ENCODE measurements at regions not wholly inside any gene's neighbourhood (a gene's known extent, or its start where the extent isn't known, plus 50 kb on each side); places are given as distances from the start of the nearest gene placed in this dataset.

- H3K4me3 ChIP-seq (ENCODE audit: low read length), result no peak overlapping the region
- H3K4me2 ChIP-seq (ENCODE audit: low read length), result no peak overlapping the region
- no TSS peak for BruUV-seq (replicated peaks)
- 0 out of 2 replicates have a peak, but pooled peaks cover 7% of the 10 kb centered on the region for H3K9me3 ChIP-seq (ENCODE audit: low read length)
- no peaks in the 10 kb centered on the region for H4K20me1 ChIP-seq (ENCODE audit: low read length)
- H3K36me3 ChIP-seq (ENCODE audit: low read depth, low read length), result no peaks in the 10 kb centered on the region
- TF ChIP-seq EZH2 (IDR thresholded peaks at IDR 0.05; ENCODE audit: low read length, unreplicated experiment) (no peak), EZH2phosphoT487 (IDR thresholded peaks at IDR 0.05; ENCODE audit: borderline replicate concordance, low read length) (no peak)
- TF ChIP-seq, protein P1, sequence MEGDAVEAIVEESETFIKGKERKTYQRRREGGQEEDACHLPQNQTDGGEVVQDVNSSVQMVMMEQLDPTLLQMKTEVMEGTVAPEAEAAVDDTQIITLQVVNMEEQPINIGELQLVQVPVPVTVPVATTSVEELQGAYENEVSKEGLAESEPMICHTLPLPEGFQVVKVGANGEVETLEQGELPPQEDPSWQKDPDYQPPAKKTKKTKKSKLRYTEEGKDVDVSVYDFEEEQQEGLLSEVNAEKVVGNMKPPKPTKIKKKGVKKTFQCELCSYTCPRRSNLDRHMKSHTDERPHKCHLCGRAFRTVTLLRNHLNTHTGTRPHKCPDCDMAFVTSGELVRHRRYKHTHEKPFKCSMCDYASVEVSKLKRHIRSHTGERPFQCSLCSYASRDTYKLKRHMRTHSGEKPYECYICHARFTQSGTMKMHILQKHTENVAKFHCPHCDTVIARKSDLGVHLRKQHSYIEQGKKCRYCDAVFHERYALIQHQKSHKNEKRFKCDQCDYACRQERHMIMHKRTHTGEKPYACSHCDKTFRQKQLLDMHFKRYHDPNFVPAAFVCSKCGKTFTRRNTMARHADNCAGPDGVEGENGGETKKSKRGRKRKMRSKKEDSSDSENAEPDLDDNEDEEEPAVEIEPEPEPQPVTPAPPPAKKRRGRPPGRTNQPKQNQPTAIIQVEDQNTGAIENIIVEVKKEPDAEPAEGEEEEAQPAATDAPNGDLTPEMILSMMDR (conservative IDR thresholded peaks at IDR 0.05; ENCODE audit: low read depth, low read length), result no peak
- intact Hi-C loops (cut with micrococcal nuclease), result no loop called here
- ChIA-PET POLR2A (ENCODE audit: unreplicated experiment) (no interaction called here), CTCF (no interaction called here)
- no peaks in the 10 kb centered on the region for H3F3A ChIP-seq (ENCODE audit: low read length, unreplicated experiment)
- no peaks in the 10 kb centered on the region for H3K27me3 ChIP-seq (ENCODE audit: low read length)
- DNase-seq (no peak), ATAC-seq (no peak)
- H3K4me1 ChIP-seq (ENCODE audit: insufficient read depth, low read length), result no peaks in the 10 kb centered on the region
- no peaks in the 10 kb centered on the region for H3K79me2 ChIP-seq (ENCODE audit: low read length)
- no peak overlapping the region for H3K27ac ChIP-seq (ENCODE audit: low read length)
- H2AFZ ChIP-seq (ENCODE audit: low read length), result no peak overlapping the region
- no peaks in the 10 kb centered on the region for H3K9me2 ChIP-seq (replicated peaks; ENCODE audit: low read length)
- no peak overlapping the region for H3K9ac ChIP-seq (ENCODE audit: low read length)
Measured at GRCh38 chr12:125652681-125653080, 587.4 kb downstream of the AACS start.

- ATAC-seq (no peak), DNase-seq (no peak)
- ChIA-PET CTCF (no interaction called here), POLR2A (ENCODE audit: unreplicated experiment) (no interaction called here)
- no peaks in the 10 kb centered on the region; the same call in 1 of the 2 replicates for H3K9me3 ChIP-seq (ENCODE audit: low read length)
- no peaks in the 10 kb centered on the region for H4K20me1 ChIP-seq (ENCODE audit: low read length)
- H3K4me1 ChIP-seq (ENCODE audit: insufficient read depth, low read length), result no peaks in the 10 kb centered on the region
- no peak overlapping the region for H3K4me2 ChIP-seq (ENCODE audit: low read length)
- intact Hi-C loops (cut with micrococcal nuclease), result no loop called here
- no peak overlapping the region for H3K27ac ChIP-seq (ENCODE audit: low read length)
- no peak overlapping the region for H2AFZ ChIP-seq (ENCODE audit: low read length)
- H3K27me3 ChIP-seq (ENCODE audit: low read length), result 0 out of 2 replicates have a peak, but pooled peaks cover 5% of the 10 kb centered on the region
- BruUV-seq (replicated peaks), result no TSS peak
- H3K9ac ChIP-seq (ENCODE audit: low read length), result no peak overlapping the region
- H3K79me2 ChIP-seq (ENCODE audit: low read length), result no peaks in the 10 kb centered on the region
- H3K36me3 ChIP-seq (ENCODE audit: low read depth, low read length), result no peaks in the 10 kb centered on the region
- no peak overlapping the region for H3K4me3 ChIP-seq (ENCODE audit: low read length)
- no peaks in the 10 kb centered on the region for H3K9me2 ChIP-seq (replicated peaks; ENCODE audit: low read length)
- H3F3A ChIP-seq (ENCODE audit: low read length, unreplicated experiment), result no peaks in the 10 kb centered on the region
- TF ChIP-seq, protein P1 (conservative IDR thresholded peaks at IDR 0.05; ENCODE audit: low read depth, low read length), result no peak
- TF ChIP-seq EZH2 (IDR thresholded peaks at IDR 0.05; ENCODE audit: low read length, unreplicated experiment) (no peak), EZH2phosphoT487 (IDR thresholded peaks at IDR 0.05; ENCODE audit: borderline replicate concordance, low read length) (no peak)
Measured at GRCh38 chr12:125657681-125658080, 592.4 kb downstream of the AACS start.

- Histone ChIP-seq H3F3A (ENCODE audit: low read length, unreplicated experiment) (no peaks in the 10 kb centered on the region), H2AFZ (ENCODE audit: low read length) (no peak overlapping the region), H3K79me2 (ENCODE audit: low read length) (no peaks in the 10 kb centered on the region), H3K27ac (ENCODE audit: low read length) (no peak overlapping the region), H3K36me3 (ENCODE audit: low read depth, low read length) (no peaks in the 10 kb centered on the region), H3K9ac (ENCODE audit: low read length) (no peak overlapping the region), H3K4me1 (ENCODE audit: insufficient read depth, low read length) (no peaks in the 10 kb centered on the region), H3K4me2 (ENCODE audit: low read length) (no peak overlapping the region), H4K20me1 (ENCODE audit: low read length) (no peaks in the 10 kb centered on the region), H3K9me3 (ENCODE audit: low read length) (peaks cover 19% of the 10 kb centered on the region; the same call in 1 of the 2 replicates), H3K27me3 (ENCODE audit: low read length) (no peaks in the 10 kb centered on the region), H3K9me2 (replicated peaks; ENCODE audit: low read length) (no peaks in the 10 kb centered on the region), H3K4me3 (ENCODE audit: low read length) (no peak overlapping the region)
- TF ChIP-seq EZH2phosphoT487 (IDR thresholded peaks at IDR 0.05; ENCODE audit: borderline replicate concordance, low read length), result no peak
- TF ChIP-seq EZH2 (IDR thresholded peaks at IDR 0.05; ENCODE audit: low read length, unreplicated experiment), result no peak
- TF ChIP-seq, protein P1 (conservative IDR thresholded peaks at IDR 0.05; ENCODE audit: low read depth, low read length), result no peak
- ATAC-seq (no peak), DNase-seq (no peak)
- ChIA-PET POLR2A (ENCODE audit: unreplicated experiment) (no interaction called here), CTCF (no interaction called here)
- BruUV-seq (replicated peaks), result no TSS peak
- intact Hi-C loops (cut with micrococcal nuclease), result no loop called here
Measured at GRCh38 chr12:125674554-125675338, 609.5 kb downstream of the AACS start.

All from PC-3 (cell line).